OCI-LY7 (cell line): ENCODE measurements at regions not wholly inside any gene's neighbourhood (a gene's known extent, or its start where the extent isn't known, plus 50 kb on each side); places are given as distances from the start of the nearest gene placed in this dataset.

Experiments used
- BruUV-seq: library from RNA; stranded (reverse); fragments of 400-500 nt; replicated peaks from 2 replicates; lab custom pipeline; 2021; lab: Mats Ljungman, UMichigan
- CTCF ChIA-PET: fragments of 300-600 bp; sonication (Branson Sonifier 250); formaldehyde crosslinking; loops from one replicate; lab custom pipeline; 2022; ENCODE audit warnings: antibody characterized with exemption; ENCODE audit not compliant: unreplicated experiment; lab: Charles Lee
- POLR2A ChIA-PET: fragments of 300-600 bp; sonication (Branson Sonifier 250); formaldehyde crosslinking; loops from one replicate; lab custom pipeline; 2022; ENCODE audit warnings: antibody characterized with exemption; lab: Charles Lee
- DNase-seq: peaks from one replicate; pipeline ENCODE4 v3.0.0-alpha.2; 2015; ENCODE audit warnings: low spot score
- H2AFZ ChIP-seq: fragments of 200-600 bp; sonication (generic), shearing (Covaris generic); 2 replicates; pipeline ENCODE4 v1.6.1; 2014; ENCODE audit warnings: mild to moderate bottlenecking, antibody characterized with exemption, low read length, moderate library complexity
- H3K27ac ChIP-seq: fragments of 200-600 bp; sonication (generic); 2 replicates; pipeline ENCODE4 v1.5.1; 2014; ENCODE audit warnings: mixed run types, low read depth, mild to moderate bottlenecking, moderate library complexity, low read length, inconsistent platforms; ENCODE audit not compliant: poor library complexity, severe bottlenecking
- H3K36me3 ChIP-seq: fragments of 200-600 bp; sonication (generic); 2 replicates; pipeline ENCODE4 v1.6.1; 2014; ENCODE audit warnings: mild to moderate bottlenecking, antibody characterized with exemption, low read length, moderate library complexity, mixed read lengths; ENCODE audit not compliant: insufficient read depth
- H3K4me1 ChIP-seq: fragments of 200-600 bp; sonication (generic); 2 replicates; pipeline ENCODE4 v1.5.1; 2014; ENCODE audit warnings: mild to moderate bottlenecking, low read length; ENCODE audit not compliant: insufficient read depth, poor library complexity, severe bottlenecking
- H3K4me2 ChIP-seq: fragments of 200-600 bp; sonication (generic); 2 replicates; pipeline ENCODE4 v1.6.1; 2014; ENCODE audit warnings: mild to moderate bottlenecking, low read length
- H3K4me3 ChIP-seq: fragments of 200-600 bp; sonication (generic); 2 replicates; pipeline ENCODE4 v1.5.1; 2014; ENCODE audit warnings: mild to moderate bottlenecking, low read depth, low read length; ENCODE audit not compliant: poor library complexity, severe bottlenecking
- H3K79me2 ChIP-seq: fragments of 200-600 bp; sonication (generic); 2 replicates; pipeline ENCODE4 v1.6.1; 2016; ENCODE audit warnings: low read depth, mild to moderate bottlenecking, low read length, moderate library complexity, mixed read lengths; ENCODE audit not compliant: insufficient read depth
- H3K9me2 ChIP-seq: fragments of 200-600 bp; sonication (generic); 2 replicates; pipeline ENCODE4 v1.6.1; 2016; ENCODE audit warnings: mild to moderate bottlenecking, low read length, mixed read lengths; ENCODE audit not compliant: insufficient read depth
- H3K9me3 ChIP-seq: fragments of 200-600 bp; sonication (generic); 2 replicates; pipeline ENCODE4 v1.6.1; 2014; ENCODE audit warnings: mild to moderate bottlenecking, mixed run types, low read length, mixed read lengths
- H4K20me1 ChIP-seq: fragments of 200-600 bp; sonication (generic); 2 replicates; pipeline ENCODE4 v1.6.1; 2014; ENCODE audit warnings: mild to moderate bottlenecking, antibody characterized with exemption, low read length, moderate library complexity, mixed read lengths; ENCODE audit not compliant: insufficient read depth
- CTCF ChIP-seq: fragments of 200-600 bp; sonication (generic); conservative IDR thresholded peaks from 2 replicates; pipeline ENCODE4 v1.5.1; 2014; ENCODE audit warnings: mild to moderate bottlenecking, antibody characterized with exemption, low read length, moderate library complexity, mixed read lengths
- EZH2phosphoT487 ChIP-seq: fragments of 200-600 bp; sonication (generic); IDR thresholded peaks from 2 replicates; pipeline ENCODE4 v1.6.1; 2018; ENCODE audit warnings: low read depth, borderline replicate concordance, mild to moderate bottlenecking, mixed run types, antibody characterized with exemption, low read length, moderate library complexity, mixed read lengths
- intact Hi-C: fragments of 100-400 bp; cut with micrococcal nuclease; formaldehyde crosslinking; loops from one replicate; pipeline ENCODE4 v1.10.0; 2022; ENCODE audit not compliant: unreplicated experiment

GRCh38 chr7:36775061-36775620, 50.8 kb upstream of the AOAH start:
- H3K9me2 ChIP-seq: no peaks in the 10 kb centered on the region
- POLR2A ChIA-PET: no interaction called here
- H4K20me1 ChIP-seq: no peaks in the 10 kb centered on the region
- intact Hi-C loops: no loop called here
- no peak overlapping the region for H3K4me3 ChIP-seq
- no peaks in the 10 kb centered on the region for H3K79me2 ChIP-seq
- no peaks in the 10 kb centered on the region for H3K36me3 ChIP-seq
- H3K9me3 ChIP-seq: no peaks in the 10 kb centered on the region
- H3K4me2 ChIP-seq: no peak overlapping the region
- no peak for DNase-seq
- CTCF ChIA-PET: no interaction called here
- TF ChIP-seq EZH2phosphoT487: no peak
- TF ChIP-seq CTCF: no peak
- no TSS peak for BruUV-seq
- no peaks in the 10 kb centered on the region for H3K4me1 ChIP-seq
- H3K27ac ChIP-seq: no peak overlapping the region
- no peak overlapping the region for H2AFZ ChIP-seq
